HepG2 (cell line): ENCODE measurements at regions not wholly inside any gene's neighbourhood (a gene's known extent, or its start where the extent isn't known, plus 50 kb on each side); places are given as distances from the start of the nearest gene placed in this dataset.
A peak's percentile ranks its signal among the peaks of the same experiment; 100 is the strongest.

Experiments used
- ATAC-seq: fragments of 200-7000 bp; cut with Tn5 transposase; 3 replicates; pipeline ENCODE4 v1.9.1; 2020; ENCODE audit warnings: mild to moderate bottlenecking, moderate library complexity
- BruUV-seq: library from RNA; stranded (reverse); fragments of 400-500 nt; replicated peaks from 2 replicates; lab custom pipeline; 2021; lab: Mats Ljungman, UMichigan
- CTCF ChIA-PET: fragments of 300-600 bp; formaldehyde crosslinking; extraction: SDS; loops from one replicate; lab custom pipeline; 2021; ENCODE audit warnings: low total read pairs, inconsistent platforms, low intra/inter-chr PET ratio; lab: Yijun Ruan, JAX
- POLR2A ChIA-PET: fragments of 350-600 bp; sonication (Branson Sonifier 250); formaldehyde crosslinking; loops from one replicate; lab custom pipeline; 2020; ENCODE audit warnings: antibody characterized with exemption, inconsistent platforms; lab: Yijun Ruan, JAX
- DNase-seq: peaks from one replicate; pipeline ENCODE4 v3.0.0-alpha.2; 2015; ENCODE audit warnings: low spot score
- FAIRE-seq: peaks from 3 replicates; lab custom pipeline; 2011; peaks lifted over from hg19 to GRCh38; lab: Jason Lieb, UNC
- H2AFZ ChIP-seq: one replicate; pipeline ENCODE4 v1.6.1; 2011; ENCODE audit warnings: low read length, inconsistent platforms
- H3K27ac ChIP-seq: fragments of 300-600 bp; 3 replicates; pipeline ENCODE4 v1.8.0; 2011; ENCODE audit warnings: mixed run types, mild to moderate bottlenecking, mixed read lengths, low read length, inconsistent platforms; ENCODE audit not compliant: insufficient read depth; ENCODE audit errors: extremely low read length
- H3K27me3 ChIP-seq, 2 experiments: fragments of 200-600 bp in 1 of 2; 2 replicates in 1 of 2; 3 replicates in 1 of 2; pipeline versions ENCODE4 v1.6.0 to v1.8.0; 2011; ENCODE audit warnings: low read length in 2 of 2, mild to moderate bottlenecking in 2 of 2, moderate library complexity in 2 of 2, inconsistent platforms in 1 of 2; ENCODE audit not compliant: insufficient read depth in 2 of 2, control insufficient read depth in 1 of 2
- H3K36me3 ChIP-seq, 2 experiments: fragments of 200-600 bp in 1 of 2; replicated peaks in 1 of 2; 2 replicates in 1 of 2; 3 replicates in 1 of 2; pipeline versions ENCODE4 v1.5.1 to v1.8.0; 2011; ENCODE audit warnings: low read length in 2 of 2, inconsistent platforms in 1 of 2; ENCODE audit not compliant: insufficient read depth in 2 of 2, control insufficient read depth in 1 of 2
- H3K4me1 ChIP-seq: 2 replicates; pipeline ENCODE4 v1.5.1; 2012; ENCODE audit warnings: low read length, inconsistent platforms; ENCODE audit not compliant: insufficient read depth
- H3K4me2 ChIP-seq: 2 replicates; pipeline ENCODE4 v1.6.0; 2011; ENCODE audit warnings: low read depth, low read length, inconsistent platforms
- H3K4me3 ChIP-seq, 3 experiments: fragments of 200-600 bp in 1 of 3; sonication (generic), shearing (Covaris generic) in 1 of 3; replicated peaks in 1 of 3; 2 replicates each; pipeline ENCODE4 v1.5.1; 2011 to 2016; ENCODE audit warnings: low read length in 3 of 3, inconsistent platforms in 2 of 3, low read depth in 2 of 3, mild to moderate bottlenecking in 2 of 3, control low read depth in 1 of 3, mixed read lengths in 1 of 3; ENCODE audit not compliant: insufficient read depth in 1 of 3
- H3K79me2 ChIP-seq: one replicate; pipeline ENCODE4 v1.6.1; 2011; ENCODE audit warnings: low read length, inconsistent platforms; ENCODE audit not compliant: insufficient read depth
- H3K9ac ChIP-seq: 2 replicates; pipeline ENCODE4 v1.6.0; 2011; ENCODE audit warnings: mild to moderate bottlenecking, low read depth, low read length, inconsistent platforms; ENCODE audit not compliant: insufficient read depth
- H3K9me3 ChIP-seq: 2 replicates; pipeline ENCODE4 v1.5.1; 2012; ENCODE audit warnings: mild to moderate bottlenecking, low read length
- H4K20me1 ChIP-seq: 2 replicates; pipeline ENCODE4 v1.6.0; 2011; ENCODE audit warnings: inconsistent platforms, mild to moderate bottlenecking, low read length, moderate library complexity; ENCODE audit not compliant: insufficient read depth
- HHEX ChIP-seq: IDR thresholded peaks from 2 replicates; pipeline ENCODE4 v1.6.1; 2016; ENCODE audit warnings: control low read depth
- NCOR1 ChIP-seq: fragments of 200-600 bp; sonication (generic); IDR thresholded peaks from 2 replicates; pipeline ENCODE4 v1.7.0; 2017; ENCODE audit warnings: antibody characterized with exemption, low read length, borderline replicate concordance
- NR2F6 ChIP-seq, 2 experiments: IDR thresholded peaks; 2 replicates each; pipeline ENCODE4 v1.6.1; 2016; ENCODE audit warnings: antibody characterized with exemption in 1 of 2, mild to moderate bottlenecking in 1 of 2
- RFXANK ChIP-seq: IDR thresholded peaks from 2 replicates; pipeline ENCODE4 v1.6.1; 2016
- ZFX ChIP-seq: sonication (generic); formaldehyde crosslinking; IDR thresholded peaks from 2 replicates; pipeline ENCODE4 v1.4.0; 2020; ENCODE audit warnings: mild to moderate bottlenecking, low read depth, missing genetic modification reagents, moderate library complexity
- ZNF782 ChIP-seq: sonication (generic); formaldehyde crosslinking; IDR thresholded peaks from 2 replicates; pipeline ENCODE4 v1.4.0; 2020; ENCODE audit warnings: missing genetic modification reagents, mild to moderate bottlenecking, borderline replicate concordance
- ZNF790 ChIP-seq: sonication (generic); formaldehyde crosslinking; IDR thresholded peaks from 2 replicates; pipeline ENCODE4 v1.8.0; 2022; ENCODE audit warnings: missing genetic modification reagents, mild to moderate bottlenecking, borderline replicate concordance
- ZSCAN21 ChIP-seq: sonication (generic); formaldehyde crosslinking; IDR thresholded peaks from 2 replicates; pipeline ENCODE4 v1.8.0; 2022; ENCODE audit warnings: mild to moderate bottlenecking, missing genetic modification reagents, moderate library complexity, borderline replicate concordance
- WGBS: methylation state at CpG from one replicate; pipeline ENCODE4 v1.1.6; 2017; ENCODE audit warnings: low lambda C conversion rate; 5-methylcytosine and 5-hydroxymethylcytosine counted together
- in situ Hi-C: cut with HindIII; loops from 2 replicates; pipeline ENCODE4 v1.10.0; 2017; ENCODE audit warnings: low pct_unique_long_range_greater_than_20kb; ENCODE audit not compliant: extremely low pct_ligation_motif_present
- intact Hi-C: fragments of 100-400 bp; cut with micrococcal nuclease; formaldehyde crosslinking; loops from one replicate; pipeline ENCODE4 v1.10.0; 2022; ENCODE audit not compliant: unreplicated experiment
- TF ChIP-seq, protein P1 (sequence below): sonication (generic); formaldehyde crosslinking; IDR thresholded peaks from 2 replicates; pipeline ENCODE4 v1.8.1; 2023; ENCODE audit warnings: missing genetic modification reagents, inconsistent platforms, borderline replicate concordance
- TF ChIP-seq, protein P2 (sequence below): sonication (generic); formaldehyde crosslinking; conservative IDR thresholded peaks from 2 replicates; pipeline ENCODE4 v1.4.0; 2020; ENCODE audit warnings: mild to moderate bottlenecking, missing genetic modification reagents, moderate library complexity
- TF ChIP-seq, protein P3 (sequence below): sonication (generic); formaldehyde crosslinking; IDR thresholded peaks from 2 replicates; pipeline ENCODE4 v1.5.0; 2020; ENCODE audit warnings: missing genetic modification reagents

DNA sequence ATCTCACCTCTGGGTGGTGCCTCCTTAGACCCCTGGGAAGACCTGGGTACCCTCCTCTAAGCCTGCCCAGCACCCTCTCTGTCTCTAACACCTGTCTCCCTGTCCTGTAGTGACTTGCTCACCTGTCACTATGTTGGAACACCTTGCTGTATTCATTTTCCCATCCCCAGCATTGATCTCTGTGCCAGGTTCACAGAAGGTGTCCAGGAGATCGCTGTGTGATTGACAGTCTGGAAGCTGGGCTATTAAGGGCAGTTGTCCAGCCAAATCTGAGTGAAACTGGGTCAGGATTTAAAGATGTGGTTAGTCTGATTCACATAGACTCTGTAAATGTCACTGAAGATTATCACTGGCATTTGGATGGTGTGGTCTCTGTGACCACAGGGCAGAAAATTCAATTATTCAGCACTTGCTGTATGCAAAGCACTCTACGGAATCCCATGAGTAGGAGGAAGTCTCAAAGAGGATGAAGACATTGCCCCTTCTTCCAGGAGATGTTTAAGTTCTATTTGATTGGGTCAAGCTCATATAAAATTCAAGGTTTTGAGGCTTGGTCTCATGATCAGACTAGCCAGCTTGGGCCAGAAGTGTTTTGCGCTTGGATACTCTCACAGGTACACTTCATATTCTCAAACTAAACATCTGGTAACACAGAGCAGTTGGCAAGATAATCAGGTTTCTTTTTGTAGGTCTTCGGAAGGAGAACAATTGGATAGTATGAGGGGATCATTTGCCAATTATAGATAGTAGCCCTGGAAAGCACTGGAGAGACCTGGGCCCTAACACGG is 57.8 kb upstream of the TAGAP start:
- POLR2A ChIA-PET, result no interaction called here
- FAIRE-seq, result no peak
- BruUV-seq, result no TSS peak
- no peak overlapping the region for H3K27ac ChIP-seq
- in situ Hi-C loops (loop anchor here (25.0 kb wide), 1 partner anchor 390 kb away; no protein-coding TSS in a partner anchor), intact Hi-C loops (loop anchor here (10.0 kb wide), 1 partner anchor 398 kb away; no protein-coding TSS in a partner anchor)
- H4K20me1 ChIP-seq, result no peaks in the 10 kb centered on the region
- H3K36me3 ChIP-seq, result no peaks in the 10 kb centered on the region
- H3K9ac ChIP-seq, result no peak overlapping the region
- CTCF ChIA-PET, result interaction anchor here (3.3 kb wide), 1 partner anchor 59 kb away, joined by 17 read pairs; no protein-coding TSS in a partner anchor
- 43% methylated on average over 5 of the region's 5 CpGs for WGBS
- H3K4me2 ChIP-seq, result no peak overlapping the region
- ATAC-seq, result no peak
- DNase-seq, result no peak
- H3K4me3 ChIP-seq, result no peak overlapping the region
- TF ChIP-seq HHEX (CRISPR knock-in tag), result 0 out of 2 replicates have a peak, but pooled peaks have one; percentile 11
- TF ChIP-seq RFXANK (CRISPR knock-in tag), result no peak
- no peak for TF ChIP-seq ZFX (CRISPR knock-in tag)
- no peak for TF ChIP-seq ZNF782 (CRISPR knock-in tag)
- peaks cover 3 to 43% of the 10 kb centered on the region in 2 experiments; a peak in 4 of 5 replicates for H3K27me3 ChIP-seq
- no peak overlapping the region for H2AFZ ChIP-seq
- no peaks in the 10 kb centered on the region for H3K79me2 ChIP-seq
- H3K9me3 ChIP-seq, result no peaks in the 10 kb centered on the region
- peaks cover 16% of the 10 kb centered on the region; the same call in 1 of the 2 replicates for H3K4me1 ChIP-seq

DNA sequence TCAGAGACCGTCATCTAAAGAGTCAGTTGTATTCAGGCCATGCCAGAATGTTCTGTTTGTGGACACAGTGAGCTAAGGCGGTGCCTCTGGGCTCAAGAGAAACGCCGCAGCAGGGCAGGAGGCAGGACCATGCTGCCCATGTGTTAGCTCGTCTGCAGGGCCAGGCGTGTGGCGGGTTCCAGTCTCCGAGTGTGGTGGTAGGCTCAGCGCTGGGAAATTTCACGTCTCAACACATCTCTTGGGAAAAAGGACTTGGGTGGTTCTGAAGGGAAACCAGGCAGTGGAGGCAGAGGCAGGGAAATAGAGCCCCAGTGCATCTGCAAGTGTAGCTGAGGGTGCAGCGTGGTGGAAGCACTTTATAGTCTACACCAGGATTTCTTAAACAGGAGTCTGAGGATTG is 56.9 kb upstream of the TAGAP start:
- no peak overlapping the region for H3K27ac ChIP-seq
- H3K36me3 ChIP-seq, result no peaks in the 10 kb centered on the region
- BruUV-seq, result no TSS peak
- FAIRE-seq (no peak), ATAC-seq (no peak), DNase-seq (no peak)
- intact Hi-C loops, result loop anchor here (10.0 kb wide), 1 partner anchor 397 kb away; no protein-coding TSS in a partner anchor
- H2AFZ ChIP-seq, result no peak overlapping the region
- H3K4me3 ChIP-seq, result no peak overlapping the region
- no peak overlapping the region for H3K4me2 ChIP-seq
- ChIA-PET CTCF (no interaction called here), POLR2A (no interaction called here)
- H3K9ac ChIP-seq, result no peak overlapping the region
- peaks cover 8% of the 10 kb centered on the region; the same call in 1 of the 2 replicates for H3K4me1 ChIP-seq
- no peaks in the 10 kb centered on the region for H3K9me3 ChIP-seq
- H3K27me3 ChIP-seq, result peaks cover 3 to 44% of the 10 kb centered on the region in 2 experiments; a peak in 4 of 5 replicates
- in situ Hi-C loops, result loop anchor here (25.0 kb wide), 1 partner anchor 389 kb away; no protein-coding TSS in a partner anchor
- no peaks in the 10 kb centered on the region for H4K20me1 ChIP-seq
- 45% methylated on average over 11 of the region's 11 CpGs for WGBS
- H3K79me2 ChIP-seq, result no peaks in the 10 kb centered on the region
- no peak for TF ChIP-seq ZNF790 (CRISPR knock-in tag)
- TF ChIP-seq, protein P1, sequence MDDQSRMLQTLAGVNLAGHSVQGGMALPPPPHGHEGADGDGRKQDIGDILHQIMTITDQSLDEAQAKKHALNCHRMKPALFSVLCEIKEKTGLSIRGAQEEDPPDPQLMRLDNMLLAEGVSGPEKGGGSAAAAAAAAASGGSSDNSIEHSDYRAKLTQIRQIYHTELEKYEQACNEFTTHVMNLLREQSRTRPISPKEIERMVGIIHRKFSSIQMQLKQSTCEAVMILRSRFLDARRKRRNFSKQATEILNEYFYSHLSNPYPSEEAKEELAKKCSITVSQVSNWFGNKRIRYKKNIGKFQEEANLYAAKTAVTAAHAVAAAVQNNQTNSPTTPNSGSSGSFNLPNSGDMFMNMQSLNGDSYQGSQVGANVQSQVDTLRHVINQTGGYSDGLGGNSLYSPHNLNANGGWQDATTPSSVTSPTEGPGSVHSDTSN (CRISPR knock-in tag), result no peak
- TF ChIP-seq NR2F6 (IDR thresholded peaks at IDR 0.05), result no peak
- no peak for TF ChIP-seq NR2F6 (CRISPR knock-in tag; IDR thresholded peaks at IDR 0.05)
- no peak for TF ChIP-seq NCOR1
- TF ChIP-seq, protein P2, sequence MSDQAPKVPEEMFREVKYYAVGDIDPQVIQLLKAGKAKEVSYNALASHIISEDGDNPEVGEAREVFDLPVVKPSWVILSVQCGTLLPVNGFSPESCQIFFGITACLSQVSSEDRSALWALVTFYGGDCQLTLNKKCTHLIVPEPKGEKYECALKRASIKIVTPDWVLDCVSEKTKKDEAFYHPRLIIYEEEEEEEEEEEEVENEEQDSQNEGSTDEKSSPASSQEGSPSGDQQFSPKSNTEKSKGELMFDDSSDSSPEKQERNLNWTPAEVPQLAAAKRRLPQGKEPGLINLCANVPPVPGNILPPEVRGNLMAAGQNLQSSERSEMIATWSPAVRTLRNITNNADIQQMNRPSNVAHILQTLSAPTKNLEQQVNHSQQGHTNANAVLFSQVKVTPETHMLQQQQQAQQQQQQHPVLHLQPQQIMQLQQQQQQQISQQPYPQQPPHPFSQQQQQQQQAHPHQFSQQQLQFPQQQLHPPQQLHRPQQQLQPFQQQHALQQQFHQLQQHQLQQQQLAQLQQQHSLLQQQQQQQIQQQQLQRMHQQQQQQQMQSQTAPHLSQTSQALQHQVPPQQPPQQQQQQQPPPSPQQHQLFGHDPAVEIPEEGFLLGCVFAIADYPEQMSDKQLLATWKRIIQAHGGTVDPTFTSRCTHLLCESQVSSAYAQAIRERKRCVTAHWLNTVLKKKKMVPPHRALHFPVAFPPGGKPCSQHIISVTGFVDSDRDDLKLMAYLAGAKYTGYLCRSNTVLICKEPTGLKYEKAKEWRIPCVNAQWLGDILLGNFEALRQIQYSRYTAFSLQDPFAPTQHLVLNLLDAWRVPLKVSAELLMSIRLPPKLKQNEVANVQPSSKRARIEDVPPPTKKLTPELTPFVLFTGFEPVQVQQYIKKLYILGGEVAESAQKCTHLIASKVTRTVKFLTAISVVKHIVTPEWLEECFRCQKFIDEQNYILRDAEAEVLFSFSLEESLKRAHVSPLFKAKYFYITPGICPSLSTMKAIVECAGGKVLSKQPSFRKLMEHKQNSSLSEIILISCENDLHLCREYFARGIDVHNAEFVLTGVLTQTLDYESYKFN (CRISPR knock-in tag), result no peak
- TF ChIP-seq, protein P3, sequence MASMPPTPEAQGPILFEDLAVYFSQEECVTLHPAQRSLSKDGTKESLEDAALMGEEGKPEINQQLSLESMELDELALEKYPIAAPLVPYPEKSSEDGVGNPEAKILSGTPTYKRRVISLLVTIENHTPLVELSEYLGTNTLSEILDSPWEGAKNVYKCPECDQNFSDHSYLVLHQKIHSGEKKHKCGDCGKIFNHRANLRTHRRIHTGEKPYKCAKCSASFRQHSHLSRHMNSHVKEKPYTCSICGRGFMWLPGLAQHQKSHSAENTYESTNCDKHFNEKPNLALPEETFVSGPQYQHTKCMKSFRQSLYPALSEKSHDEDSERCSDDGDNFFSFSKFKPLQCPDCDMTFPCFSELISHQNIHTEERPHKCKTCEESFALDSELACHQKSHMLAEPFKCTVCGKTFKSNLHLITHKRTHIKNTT, result no peak
- TF ChIP-seq ZSCAN21 (CRISPR knock-in tag), result no peak
